Stomach smooth muscle (tissue), 2 donors: ENCODE measurements at regions not wholly inside any gene's neighbourhood (a gene's known extent, or its start where the extent isn't known, plus 50 kb on each side); places are given as distances from the start of the nearest gene placed in this dataset.

Source experiments
- H3K27ac ChIP-seq: one replicate; pipeline ENCODE4 v1.7.0; 2013; ENCODE audit warnings: mild to moderate bottlenecking, low read length, inconsistent platforms
- H3K27me3 ChIP-seq, 2 donors: one replicate each; pipeline ENCODE4 v1.7.0; 2013; ENCODE audit warnings: low read length in 2 of 2; ENCODE audit not compliant: insufficient read depth in 2 of 2, control insufficient read depth in 1 of 2
- H3K36me3 ChIP-seq, 2 donors: one replicate each; pipeline ENCODE4 v1.7.0; 2013; ENCODE audit warnings: low read length in 2 of 2; ENCODE audit not compliant: control insufficient read depth in 2 of 2, insufficient read depth in 2 of 2
- H3K4me1 ChIP-seq: one replicate; pipeline ENCODE4 v1.7.0; 2013; ENCODE audit warnings: low read length; ENCODE audit not compliant: control insufficient read depth, insufficient read depth
- H3K4me3 ChIP-seq, 2 donors: one replicate each; pipeline ENCODE4 v1.7.0; 2013; ENCODE audit warnings: low read length in 2 of 2
- H3K9ac ChIP-seq, 2 donors: one replicate each; pipeline ENCODE4 v1.7.0; 2013; ENCODE audit warnings: low read length in 2 of 2, mild to moderate bottlenecking in 1 of 2
- H3K9me3 ChIP-seq, 2 donors: one replicate each; pipeline ENCODE4 v1.7.0; 2013; ENCODE audit warnings: low read length in 2 of 2; ENCODE audit not compliant: control insufficient read depth in 2 of 2
- donor health status: healthy.
- donor health status: Pancreatic carcinoma.

- Histone ChIP-seq H3K4me1 (no peaks in the 10 kb centered on the region), H3K4me3 (no peak overlapping the region), H3K9ac (no peak overlapping the region), H3K27ac (no peak overlapping the region), H3K27me3 (no peaks in the 10 kb centered on the region), H3K9me3 (no peaks in the 10 kb centered on the region), H3K36me3 (no peaks in the 10 kb centered on the region)
These were observed 287.2 kb upstream of the POU3F2 start for GRCh38 chr6:98547151-98547550.

DNA sequence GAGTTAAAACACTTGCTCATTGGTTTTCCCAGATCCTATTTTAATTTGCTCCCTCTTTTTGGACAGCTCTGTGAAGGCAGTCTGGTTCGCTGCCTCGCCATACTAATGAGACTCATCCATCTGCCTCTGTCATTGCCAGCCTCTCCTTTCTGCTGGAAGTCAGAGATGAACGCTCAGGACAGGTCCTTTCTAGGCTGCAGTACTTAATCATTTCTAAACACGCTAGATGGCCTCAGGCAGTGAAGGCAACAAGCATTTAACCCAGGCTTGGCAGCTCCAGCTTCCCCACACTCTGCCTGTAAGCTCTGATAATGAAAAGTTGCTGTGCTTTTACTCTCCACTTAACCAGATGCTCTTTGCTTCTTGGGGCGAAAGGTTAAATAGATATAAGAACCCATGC is 286.7 kb upstream of the POU3F2 start:
- no peaks in the 10 kb centered on the region for H3K36me3 ChIP-seq
- H3K27ac ChIP-seq, result no peak overlapping the region
- no peaks in the 10 kb centered on the region for H3K9me3 ChIP-seq
- no peaks in the 10 kb centered on the region for H3K27me3 ChIP-seq
- H3K4me3 ChIP-seq, result no peak overlapping the region
- H3K9ac ChIP-seq, result no peak overlapping the region
- no peaks in the 10 kb centered on the region for H3K4me1 ChIP-seq

GRCh38 chr6:98548301-98548700 is 286.1 kb upstream of the POU3F2 start:
- Histone ChIP-seq H3K27ac (no peak overlapping the region), H3K9me3 (no peaks in the 10 kb centered on the region), H3K9ac (no peak overlapping the region), H3K36me3 (no peaks in the 10 kb centered on the region), H3K27me3 (no peaks in the 10 kb centered on the region), H3K4me3 (no peak overlapping the region), H3K4me1 (no peaks in the 10 kb centered on the region)

DNA sequence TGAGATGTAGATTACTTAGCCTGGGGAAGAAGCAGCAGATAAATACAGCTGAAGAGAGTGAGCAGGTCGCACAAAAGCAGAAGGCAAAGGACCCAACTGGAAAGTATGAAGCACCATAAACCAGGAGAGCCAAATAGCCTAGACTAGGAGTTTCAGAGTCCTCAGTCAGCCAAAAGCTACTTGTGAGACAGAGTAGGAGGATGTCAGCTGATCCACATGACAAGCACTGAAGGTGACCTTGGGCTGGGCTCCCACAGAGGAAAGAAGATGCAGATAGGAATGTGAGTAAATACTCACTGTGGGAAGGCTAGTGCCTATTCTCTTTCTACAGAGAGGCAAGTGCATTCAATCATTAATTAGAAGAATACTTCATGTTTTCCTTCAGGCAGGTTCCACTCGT is 274.0 kb upstream of the POU3F2 start:
- H3K9me3 ChIP-seq, result no peaks in the 10 kb centered on the region
- H3K36me3 ChIP-seq, result no peaks in the 10 kb centered on the region
- no peak overlapping the region for H3K4me3 ChIP-seq
- H3K27me3 ChIP-seq, result no peaks in the 10 kb centered on the region
- no peak overlapping the region for H3K27ac ChIP-seq
- H3K4me1 ChIP-seq, result no peaks in the 10 kb centered on the region
- no peak overlapping the region for H3K9ac ChIP-seq

GRCh38 chr6:98560841-98561240 is 273.5 kb upstream of the POU3F2 start:
- H3K4me1 ChIP-seq, result no peaks in the 10 kb centered on the region
- no peaks in the 10 kb centered on the region for H3K27me3 ChIP-seq
- H3K9ac ChIP-seq, result no peak overlapping the region
- no peaks in the 10 kb centered on the region for H3K9me3 ChIP-seq
- H3K4me3 ChIP-seq, result no peak overlapping the region
- H3K36me3 ChIP-seq, result no peaks in the 10 kb centered on the region
- no peak overlapping the region for H3K27ac ChIP-seq

DNA sequence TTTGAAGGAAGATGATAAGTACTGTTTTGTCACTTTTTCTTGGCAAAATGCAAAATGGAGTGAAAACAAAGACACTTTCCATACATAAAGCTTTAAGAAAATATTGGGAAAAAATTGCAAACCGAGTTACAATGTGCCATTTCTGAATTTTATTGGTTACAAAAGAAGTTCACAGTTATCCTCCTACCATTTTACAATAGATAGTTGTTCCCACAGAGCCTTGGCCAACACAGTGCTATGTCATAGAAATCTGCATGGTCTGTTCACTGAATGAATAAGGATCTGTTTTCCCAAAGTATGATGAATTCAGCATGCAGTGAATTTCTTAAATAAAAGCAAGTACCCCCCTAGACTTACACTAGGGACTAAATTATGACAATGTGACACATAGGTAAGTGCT is 268.2 kb upstream of the POU3F2 start:
- Histone ChIP-seq H3K9me3 (no peaks in the 10 kb centered on the region), H3K4me1 (no peaks in the 10 kb centered on the region), H3K27me3 (no peaks in the 10 kb centered on the region)

DNA sequence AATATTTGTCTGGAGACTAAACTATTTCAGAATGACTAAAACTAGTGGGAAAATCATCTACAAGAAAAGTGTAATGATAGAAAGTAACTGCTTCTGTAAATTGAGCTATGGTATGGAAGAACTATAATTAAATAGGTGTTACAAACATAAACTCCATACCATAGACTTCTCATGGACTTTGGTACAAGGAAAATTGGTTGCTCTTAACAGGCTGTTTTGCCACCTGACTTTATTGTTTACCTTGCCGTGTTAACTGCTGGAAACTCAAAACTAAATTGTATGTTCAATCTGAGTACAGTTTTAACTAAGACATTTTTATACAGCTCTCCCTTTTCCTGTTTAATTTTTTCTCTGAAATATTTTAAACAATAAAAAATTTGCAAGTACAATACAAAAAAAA is 261.8 kb upstream of the POU3F2 start:
- Histone ChIP-seq H3K4me3 (no peak overlapping the region), H3K27ac (no peak overlapping the region), H3K4me1 (no peaks in the 10 kb centered on the region), H3K9ac (no peak overlapping the region), H3K27me3 (no peaks in the 10 kb centered on the region), H3K36me3 (no peaks in the 10 kb centered on the region), H3K9me3 (no peaks in the 10 kb centered on the region)

More for the DNA sequence above, 268.2 kb upstream of the POU3F2 start:
- Histone ChIP-seq H3K4me3 (no peak overlapping the region), H3K27ac (no peak overlapping the region), H3K9ac (no peak overlapping the region), H3K36me3 (no peaks in the 10 kb centered on the region)

DNA sequence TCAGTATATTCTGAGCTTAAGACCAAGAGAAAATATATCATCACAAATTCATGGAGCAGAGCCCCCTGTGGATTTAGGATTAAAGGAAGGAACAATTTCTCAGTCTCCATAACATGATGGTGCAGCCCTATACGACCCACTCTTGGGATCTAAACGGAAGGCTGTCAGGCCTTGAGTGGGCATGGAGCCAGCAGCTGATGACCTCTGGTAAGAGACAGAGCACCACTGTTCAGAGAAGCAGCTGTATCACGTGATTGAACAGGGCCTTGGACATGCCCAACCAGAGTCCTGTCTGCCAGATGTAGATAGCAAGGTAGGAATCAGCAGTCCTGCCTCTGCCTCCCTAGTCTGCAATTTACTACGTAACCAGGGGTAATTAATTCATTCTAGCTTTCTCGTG is 259.4 kb upstream of the POU3F2 start:
- Histone ChIP-seq H3K4me1 (no peaks in the 10 kb centered on the region), H3K4me3 (no peak overlapping the region), H3K9ac (no peak overlapping the region), H3K36me3 (no peaks in the 10 kb centered on the region), H3K27ac (no peak overlapping the region), H3K9me3 (no peaks in the 10 kb centered on the region), H3K27me3 (no peaks in the 10 kb centered on the region)

DNA sequence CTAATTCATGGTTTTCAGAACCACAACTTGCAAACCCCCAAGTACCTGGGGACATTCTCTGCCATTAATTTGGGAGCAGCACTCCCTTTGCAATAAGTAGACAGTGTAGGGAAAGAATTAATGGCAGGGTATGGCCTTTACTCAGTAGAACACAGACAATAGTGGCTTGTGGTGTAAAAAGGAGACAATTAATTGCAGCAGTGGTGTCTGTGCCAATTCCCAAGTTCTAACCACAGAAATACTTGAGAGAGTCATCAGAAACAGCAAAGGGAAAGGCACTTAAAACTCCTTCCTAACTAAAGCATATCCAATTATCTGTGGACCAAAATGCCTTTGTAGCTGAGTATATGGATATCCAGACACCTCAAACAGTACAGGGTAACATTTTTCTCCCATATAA is 257.6 kb upstream of the POU3F2 start:
- Histone ChIP-seq H3K4me1 (no peaks in the 10 kb centered on the region), H3K27me3 (no peaks in the 10 kb centered on the region), H3K4me3 (no peak overlapping the region), H3K9ac (no peak overlapping the region), H3K9me3 (no peaks in the 10 kb centered on the region), H3K27ac (no peak overlapping the region), H3K36me3 (no peaks in the 10 kb centered on the region)

DNA sequence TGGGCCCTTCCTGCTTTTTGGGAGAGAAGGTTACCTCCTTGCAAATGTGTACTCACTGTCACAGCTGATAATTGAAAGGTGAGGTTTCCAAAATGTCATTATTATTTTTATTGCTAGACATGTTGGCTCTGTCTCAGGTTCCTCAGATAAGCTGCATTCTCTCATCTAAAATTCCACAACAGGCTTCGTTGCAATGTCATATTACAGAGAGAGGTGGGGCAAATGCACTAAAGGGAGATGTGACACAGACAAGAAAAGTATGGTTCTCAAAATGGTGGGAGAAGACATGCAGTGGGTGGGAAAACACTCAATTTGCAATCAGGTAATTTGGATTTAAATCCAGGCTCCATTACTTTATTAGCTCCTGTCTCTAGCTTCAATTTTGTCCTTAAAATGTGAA is 256.4 kb upstream of the POU3F2 start:
- H3K27ac ChIP-seq, result no peak overlapping the region
- no peaks in the 10 kb centered on the region for H3K9me3 ChIP-seq
- no peak overlapping the region for H3K4me3 ChIP-seq
- H3K9ac ChIP-seq, result no peak overlapping the region
- H3K36me3 ChIP-seq, result no peaks in the 10 kb centered on the region
- H3K4me1 ChIP-seq, result no peaks in the 10 kb centered on the region
- H3K27me3 ChIP-seq, result no peaks in the 10 kb centered on the region

DNA sequence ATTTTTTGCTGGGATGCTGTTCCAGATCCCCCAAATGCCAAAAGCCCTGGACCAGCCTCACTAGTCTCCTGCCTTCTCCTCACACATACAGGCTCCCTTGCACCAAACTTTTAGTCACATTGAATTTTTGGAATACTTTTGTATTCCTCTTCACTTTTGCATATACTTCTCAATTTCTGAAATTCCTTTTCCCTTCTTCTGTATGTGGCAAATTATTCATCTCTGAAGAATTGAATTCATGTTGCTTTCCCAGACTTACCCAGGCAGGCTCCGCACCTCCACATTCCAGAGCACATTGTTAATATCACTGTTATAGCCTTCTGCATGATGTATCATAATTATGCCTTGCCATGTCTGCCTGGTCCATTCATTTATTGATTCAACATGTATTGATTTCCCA is 255.3 kb upstream of the POU3F2 start:
- Histone ChIP-seq H3K9me3 (no peaks in the 10 kb centered on the region), H3K36me3 (no peaks in the 10 kb centered on the region), H3K27ac (no peak overlapping the region), H3K27me3 (no peaks in the 10 kb centered on the region), H3K4me3 (no peak overlapping the region), H3K4me1 (no peaks in the 10 kb centered on the region), H3K9ac (no peak overlapping the region)

- Histone ChIP-seq H3K36me3 (no peaks in the 10 kb centered on the region), H3K4me1 (no peaks in the 10 kb centered on the region), H3K27ac (no peak overlapping the region), H3K27me3 (no peaks in the 10 kb centered on the region), H3K9me3 (no peaks in the 10 kb centered on the region), H3K9ac (no peak overlapping the region), H3K4me3 (no peak overlapping the region)
These were observed 254.4 kb upstream of the POU3F2 start for GRCh38 chr6:98579941-98580340.
